ENCODE measurements at regions not wholly inside any gene's neighbourhood (a gene's known extent, or its start where the extent isn't known, plus 50 kb on each side); places are given as distances from the start of the nearest gene placed in this dataset.
"Not testable (repeated sequence)": the region's sequence is repeated elsewhere in the genome, so short reads cannot be mapped to it uniquely, and the experiment has no call there.

DNA sequence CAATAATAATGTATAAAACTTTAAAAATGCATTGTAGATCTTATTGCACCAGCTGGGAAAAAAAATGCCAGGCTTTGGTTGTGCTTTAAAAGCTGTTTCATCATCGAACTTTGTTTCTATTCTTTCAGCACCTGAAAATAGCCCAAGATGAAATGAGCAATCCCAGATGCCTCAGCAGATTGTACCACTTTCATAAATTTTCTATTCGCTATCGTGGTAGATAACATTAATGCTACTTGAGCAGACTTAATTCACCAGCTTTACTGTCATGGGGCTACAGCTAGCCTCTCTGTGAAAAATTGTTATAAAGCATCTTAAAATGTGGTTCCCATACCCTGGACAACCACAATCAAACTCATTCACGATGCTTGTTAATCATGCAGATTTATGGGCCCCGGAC lies 599.6 kb upstream of the HS3ST1 start:
- H3K36me3 ChIP-seq (replicated peaks; ENCODE audit: low read depth, low read length): no peaks in the 10 kb centered on the region
- no peak overlapping the region for H3K4me2 ChIP-seq (ENCODE audit: low read length)
- H3K79me2 ChIP-seq (ENCODE audit: low read length): no peaks in the 10 kb centered on the region
- no peak overlapping the region for H3K9ac ChIP-seq (ENCODE audit: low read length)
- no peaks in the 10 kb centered on the region for H3K4me1 ChIP-seq (ENCODE audit: low read length)
- H2AFZ ChIP-seq (ENCODE audit: low read depth, low read length): no peak overlapping the region
- no peaks in the 10 kb centered on the region for H3K27me3 ChIP-seq (ENCODE audit: low read depth, low read length)
- TF ChIP-seq EZH2phosphoT487 (IDR thresholded peaks at IDR 0.05; ENCODE audit: low read depth): no peak
- TF ChIP-seq, protein P1, sequence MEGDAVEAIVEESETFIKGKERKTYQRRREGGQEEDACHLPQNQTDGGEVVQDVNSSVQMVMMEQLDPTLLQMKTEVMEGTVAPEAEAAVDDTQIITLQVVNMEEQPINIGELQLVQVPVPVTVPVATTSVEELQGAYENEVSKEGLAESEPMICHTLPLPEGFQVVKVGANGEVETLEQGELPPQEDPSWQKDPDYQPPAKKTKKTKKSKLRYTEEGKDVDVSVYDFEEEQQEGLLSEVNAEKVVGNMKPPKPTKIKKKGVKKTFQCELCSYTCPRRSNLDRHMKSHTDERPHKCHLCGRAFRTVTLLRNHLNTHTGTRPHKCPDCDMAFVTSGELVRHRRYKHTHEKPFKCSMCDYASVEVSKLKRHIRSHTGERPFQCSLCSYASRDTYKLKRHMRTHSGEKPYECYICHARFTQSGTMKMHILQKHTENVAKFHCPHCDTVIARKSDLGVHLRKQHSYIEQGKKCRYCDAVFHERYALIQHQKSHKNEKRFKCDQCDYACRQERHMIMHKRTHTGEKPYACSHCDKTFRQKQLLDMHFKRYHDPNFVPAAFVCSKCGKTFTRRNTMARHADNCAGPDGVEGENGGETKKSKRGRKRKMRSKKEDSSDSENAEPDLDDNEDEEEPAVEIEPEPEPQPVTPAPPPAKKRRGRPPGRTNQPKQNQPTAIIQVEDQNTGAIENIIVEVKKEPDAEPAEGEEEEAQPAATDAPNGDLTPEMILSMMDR (IDR thresholded peaks at IDR 0.05; ENCODE audit: low read depth, low read length): no peak
- H3K27ac ChIP-seq (ENCODE audit: low read length): no peak overlapping the region
- H3K4me3 ChIP-seq (ENCODE audit: low read length): no peak overlapping the region
- no peaks in the 10 kb centered on the region for H4K20me1 ChIP-seq (ENCODE audit: insufficient read depth, low read length)
- H3K9me3 ChIP-seq (ENCODE audit: insufficient read depth, low read length): no peaks in the 10 kb centered on the region

DNA sequence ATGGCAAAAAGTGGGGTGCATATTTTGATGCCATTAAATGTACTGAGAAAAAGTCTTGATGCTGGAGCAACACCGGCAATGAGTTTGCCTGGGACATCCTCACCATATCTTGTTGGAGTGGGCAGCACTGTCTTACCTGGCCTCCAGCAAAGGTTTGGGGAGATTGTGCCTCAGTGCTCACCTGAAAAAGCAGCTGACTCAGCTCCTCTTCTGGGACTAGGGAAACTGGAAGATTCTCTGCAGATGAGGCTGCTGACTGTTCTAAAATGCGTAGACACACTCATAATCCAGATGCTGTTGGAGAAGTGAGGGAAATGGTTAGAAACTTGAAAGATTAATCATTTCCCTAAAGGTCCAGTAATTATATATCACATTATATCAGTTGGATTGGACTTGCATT lies 593.7 kb upstream of the HS3ST1 start:
- H3K27me3 ChIP-seq (ENCODE audit: low read depth, low read length): no peaks in the 10 kb centered on the region
- no peak overlapping the region for H3K9ac ChIP-seq (ENCODE audit: low read length)
- no peaks in the 10 kb centered on the region for H3K79me2 ChIP-seq (ENCODE audit: low read length)
- H3K9me3 ChIP-seq (ENCODE audit: insufficient read depth, low read length): 0 out of 2 replicates have a peak, but pooled peaks cover 1% of the 10 kb centered on the region
- H3K4me1 ChIP-seq (ENCODE audit: low read length): no peaks in the 10 kb centered on the region
- H3K4me3 ChIP-seq (ENCODE audit: low read length): no peak overlapping the region
- no peak overlapping the region for H3K27ac ChIP-seq (ENCODE audit: low read length)
- H4K20me1 ChIP-seq (ENCODE audit: insufficient read depth, low read length): no peaks in the 10 kb centered on the region
- H3K4me2 ChIP-seq (ENCODE audit: low read length): no peak overlapping the region
- H3K36me3 ChIP-seq (replicated peaks; ENCODE audit: low read depth, low read length): no peaks in the 10 kb centered on the region
- no peak for TF ChIP-seq EZH2phosphoT487 (IDR thresholded peaks at IDR 0.05; ENCODE audit: low read depth)
- TF ChIP-seq, protein P1 (IDR thresholded peaks at IDR 0.05; ENCODE audit: low read depth, low read length): no peak
- H2AFZ ChIP-seq (ENCODE audit: low read depth, low read length): no peak overlapping the region

GRCh38 chr4:12016729-12017128 lies 588.0 kb upstream of the HS3ST1 start:
- H3K4me1 ChIP-seq (ENCODE audit: low read length): no peaks in the 10 kb centered on the region
- H3K9ac ChIP-seq (ENCODE audit: low read length): no peak overlapping the region
- no peaks in the 10 kb centered on the region for H3K36me3 ChIP-seq (replicated peaks; ENCODE audit: low read depth, low read length)
- no peak overlapping the region for H3K4me3 ChIP-seq (ENCODE audit: low read length)
- H3K9me3 ChIP-seq (ENCODE audit: insufficient read depth, low read length): peaks cover 7% of the 10 kb centered on the region; the same call in 1 of the 2 replicates
- no peak overlapping the region for H2AFZ ChIP-seq (ENCODE audit: low read depth, low read length)
- H3K79me2 ChIP-seq (ENCODE audit: low read length): no peaks in the 10 kb centered on the region
- no peak overlapping the region for H3K4me2 ChIP-seq (ENCODE audit: low read length)
- H3K27ac ChIP-seq (ENCODE audit: low read length): no peak overlapping the region
- H4K20me1 ChIP-seq (ENCODE audit: insufficient read depth, low read length): no peaks in the 10 kb centered on the region
- no peaks in the 10 kb centered on the region for H3K27me3 ChIP-seq (ENCODE audit: low read depth, low read length)
- TF ChIP-seq, protein P1 (IDR thresholded peaks at IDR 0.05; ENCODE audit: low read depth, low read length): no peak

DNA sequence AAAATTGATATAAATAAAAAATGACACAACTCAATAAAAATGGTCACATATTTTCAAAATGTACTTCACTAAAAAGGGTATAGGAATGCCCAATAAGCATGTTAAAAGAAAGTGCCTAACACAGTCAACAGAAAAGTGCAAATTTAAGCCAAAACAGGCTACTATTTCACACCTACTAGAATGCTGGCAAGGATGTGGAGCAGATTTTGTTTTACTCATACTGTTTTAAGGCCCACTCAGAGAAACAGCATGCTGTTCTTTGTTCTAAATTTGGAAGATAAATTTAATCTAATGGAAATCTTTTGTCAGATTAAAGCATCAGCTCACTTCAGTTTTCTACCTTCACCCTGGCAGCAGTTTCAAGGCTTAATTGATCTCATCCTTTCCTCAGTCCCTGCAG lies 576.8 kb upstream of the HS3ST1 start:
- no peaks in the 10 kb centered on the region for H3K9me3 ChIP-seq (ENCODE audit: insufficient read depth, low read length)
- no peaks in the 10 kb centered on the region for H3K27me3 ChIP-seq (ENCODE audit: low read depth, low read length)
- H4K20me1 ChIP-seq (ENCODE audit: insufficient read depth, low read length): no peaks in the 10 kb centered on the region
- no peak overlapping the region for H3K4me2 ChIP-seq (ENCODE audit: low read length)
- H3K4me3 ChIP-seq (ENCODE audit: low read length): no peak overlapping the region
- no peak overlapping the region for H2AFZ ChIP-seq (ENCODE audit: low read depth, low read length)
- no peaks in the 10 kb centered on the region for H3K79me2 ChIP-seq (ENCODE audit: low read length)
- H3K27ac ChIP-seq (ENCODE audit: low read length): no peak overlapping the region
- H3K36me3 ChIP-seq (replicated peaks; ENCODE audit: low read depth, low read length): no peaks in the 10 kb centered on the region
- no peak overlapping the region for H3K9ac ChIP-seq (ENCODE audit: low read length)
- H3K4me1 ChIP-seq (ENCODE audit: low read length): no peaks in the 10 kb centered on the region
- TF ChIP-seq EZH2phosphoT487 (IDR thresholded peaks at IDR 0.05; ENCODE audit: low read depth): no peak
- TF ChIP-seq, protein P1 (IDR thresholded peaks at IDR 0.05; ENCODE audit: low read depth, low read length): no peak

DNA sequence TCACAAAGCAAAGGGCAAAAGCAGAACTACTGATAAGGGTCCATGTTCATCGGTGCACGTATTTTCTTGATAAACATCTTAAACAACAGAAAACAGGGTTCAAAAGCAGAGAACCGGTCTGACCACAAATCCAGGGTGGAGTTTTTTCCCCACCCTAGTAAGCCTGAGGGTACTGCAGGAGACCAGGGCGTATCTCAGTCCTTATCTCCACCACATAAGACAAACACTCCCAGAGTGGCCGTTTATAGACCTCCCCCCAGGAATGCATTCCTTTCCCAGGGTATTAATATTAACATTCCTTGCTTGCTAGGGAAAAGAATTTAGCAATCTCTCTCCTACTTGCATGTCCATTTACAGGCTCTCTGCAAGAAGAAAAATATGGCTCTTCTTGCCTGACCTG lies 567.9 kb upstream of the HS3ST1 start:
- H4K20me1 ChIP-seq (ENCODE audit: insufficient read depth, low read length); H3K4me2 ChIP-seq (ENCODE audit: low read length); H3K36me3 ChIP-seq (replicated peaks; ENCODE audit: low read depth, low read length); H3K4me3 ChIP-seq (ENCODE audit: low read length); H3K4me1 ChIP-seq (ENCODE audit: low read length); H3K27me3 ChIP-seq (ENCODE audit: low read depth, low read length); H3K27ac ChIP-seq (ENCODE audit: low read length); H2AFZ ChIP-seq (ENCODE audit: low read depth, low read length); H3K9me3 ChIP-seq (ENCODE audit: insufficient read depth, low read length); H3K9ac ChIP-seq (ENCODE audit: low read length); H3K79me2 ChIP-seq (ENCODE audit: low read length): not testable (repeated sequence)
